ENCODE measurements at regions not wholly inside any gene's neighbourhood (a gene's known extent, or its start where the extent isn't known, plus 50 kb on each side); places are given as distances from the start of the nearest gene placed in this dataset.

DNA sequence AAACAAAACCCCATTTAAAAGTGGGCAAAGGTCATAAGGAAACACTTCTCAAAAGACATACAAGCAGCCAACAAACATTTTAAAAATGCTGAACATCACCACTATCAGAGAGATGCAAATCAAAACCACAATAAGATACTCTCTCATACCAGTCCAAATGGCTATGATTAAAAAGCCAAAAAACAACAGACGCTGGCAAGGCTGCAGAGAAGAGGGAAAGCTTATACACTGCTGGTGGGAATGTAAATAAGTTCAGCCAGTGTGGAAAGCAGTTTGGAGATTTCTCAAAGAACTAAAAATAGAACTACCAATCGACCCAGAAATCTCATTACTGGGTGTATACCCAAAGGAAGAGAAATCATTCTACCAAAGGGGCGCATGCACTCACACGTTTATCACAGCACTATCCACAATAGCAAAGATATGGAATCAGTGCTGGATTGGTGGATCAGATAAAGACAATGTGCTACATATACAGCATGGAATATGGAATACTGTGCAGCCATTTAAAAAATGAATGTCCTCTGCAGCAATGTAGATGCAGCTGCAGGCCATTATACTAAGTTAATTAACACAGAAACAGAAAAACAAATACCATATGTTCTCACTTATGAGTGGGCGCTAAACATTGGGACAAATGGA lies 102.1 kb upstream of the DAAM1 start:
- no peaks in the 10 kb centered on the region for H3K9me3 Mint-ChIP-seq
- no peaks in the 10 kb centered on the region for H3K36me3 Mint-ChIP-seq (ENCODE audit: low read depth)
- TF ChIP-seq, protein P1, sequence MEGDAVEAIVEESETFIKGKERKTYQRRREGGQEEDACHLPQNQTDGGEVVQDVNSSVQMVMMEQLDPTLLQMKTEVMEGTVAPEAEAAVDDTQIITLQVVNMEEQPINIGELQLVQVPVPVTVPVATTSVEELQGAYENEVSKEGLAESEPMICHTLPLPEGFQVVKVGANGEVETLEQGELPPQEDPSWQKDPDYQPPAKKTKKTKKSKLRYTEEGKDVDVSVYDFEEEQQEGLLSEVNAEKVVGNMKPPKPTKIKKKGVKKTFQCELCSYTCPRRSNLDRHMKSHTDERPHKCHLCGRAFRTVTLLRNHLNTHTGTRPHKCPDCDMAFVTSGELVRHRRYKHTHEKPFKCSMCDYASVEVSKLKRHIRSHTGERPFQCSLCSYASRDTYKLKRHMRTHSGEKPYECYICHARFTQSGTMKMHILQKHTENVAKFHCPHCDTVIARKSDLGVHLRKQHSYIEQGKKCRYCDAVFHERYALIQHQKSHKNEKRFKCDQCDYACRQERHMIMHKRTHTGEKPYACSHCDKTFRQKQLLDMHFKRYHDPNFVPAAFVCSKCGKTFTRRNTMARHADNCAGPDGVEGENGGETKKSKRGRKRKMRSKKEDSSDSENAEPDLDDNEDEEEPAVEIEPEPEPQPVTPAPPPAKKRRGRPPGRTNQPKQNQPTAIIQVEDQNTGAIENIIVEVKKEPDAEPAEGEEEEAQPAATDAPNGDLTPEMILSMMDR (conservative IDR thresholded peaks at IDR 0.05): no peak
- no peak overlapping the region for H3K27ac Mint-ChIP-seq (ENCODE audit: unreplicated experiment)
- H3K4me3 Mint-ChIP-seq: no peak overlapping the region
- DNase-seq (ENCODE audit: low read depth, low spot score): no peak
- H3K27me3 Mint-ChIP-seq (ENCODE audit: low read depth): no peaks in the 10 kb centered on the region
- H3K4me1 Mint-ChIP-seq: no peaks in the 10 kb centered on the region

DNA sequence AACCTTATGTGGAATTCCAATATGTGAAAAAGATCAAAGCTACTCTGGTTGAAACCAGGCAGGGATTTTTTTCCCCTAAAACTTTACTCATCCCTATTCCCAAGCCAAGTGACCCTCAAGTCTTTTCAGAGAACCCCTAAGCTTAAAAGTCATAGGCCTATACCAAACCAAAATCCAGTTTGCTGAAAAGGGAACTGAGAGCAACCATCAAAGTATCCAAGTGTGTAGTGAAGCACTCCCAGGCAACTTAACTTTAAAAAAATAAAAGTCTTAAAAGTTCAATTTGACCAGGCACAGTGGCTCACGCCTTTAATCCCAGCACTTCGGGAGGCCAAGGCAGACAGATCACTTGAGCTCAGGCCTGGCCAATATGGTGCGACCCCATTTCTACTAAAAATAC lies 101.2 kb upstream of the DAAM1 start:
- Mint-ChIP-seq H3K27ac (ENCODE audit: unreplicated experiment) (no peak overlapping the region), H3K4me1 (no peaks in the 10 kb centered on the region), H3K4me3 (no peak overlapping the region), H3K27me3 (ENCODE audit: low read depth) (no peaks in the 10 kb centered on the region), H3K9me3 (no peaks in the 10 kb centered on the region), H3K36me3 (ENCODE audit: low read depth) (no peaks in the 10 kb centered on the region)
- no peak for DNase-seq (ENCODE audit: low read depth, low spot score)
- TF ChIP-seq, protein P1 (conservative IDR thresholded peaks at IDR 0.05): no peak

DNA sequence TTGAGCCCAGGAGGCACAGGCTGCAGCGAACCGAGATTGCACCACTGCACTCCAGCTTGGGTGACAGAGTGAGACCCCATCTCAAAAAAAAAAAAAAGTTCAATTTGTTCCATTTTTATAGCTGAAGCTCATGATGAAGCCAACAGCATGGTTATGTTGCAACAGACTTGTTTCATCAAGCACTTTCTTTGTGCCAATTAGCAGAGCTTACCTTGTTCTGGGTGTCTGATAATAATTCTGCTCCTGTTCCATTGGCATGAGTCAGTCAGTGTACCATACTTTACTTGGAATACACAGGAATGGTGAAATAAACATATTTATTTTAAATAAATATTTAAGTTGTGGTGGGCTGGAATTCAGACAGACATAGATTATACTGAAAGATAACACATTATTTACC lies 100.8 kb upstream of the DAAM1 start:
- Mint-ChIP-seq H3K27ac (ENCODE audit: unreplicated experiment) (no peak overlapping the region), H3K9me3 (no peaks in the 10 kb centered on the region), H3K4me1 (no peaks in the 10 kb centered on the region), H3K27me3 (ENCODE audit: low read depth) (no peaks in the 10 kb centered on the region), H3K4me3 (no peak overlapping the region), H3K36me3 (ENCODE audit: low read depth) (no peaks in the 10 kb centered on the region)
- DNase-seq (ENCODE audit: low read depth, low spot score): no peak
- TF ChIP-seq, protein P1 (conservative IDR thresholded peaks at IDR 0.05): no peak

DNA sequence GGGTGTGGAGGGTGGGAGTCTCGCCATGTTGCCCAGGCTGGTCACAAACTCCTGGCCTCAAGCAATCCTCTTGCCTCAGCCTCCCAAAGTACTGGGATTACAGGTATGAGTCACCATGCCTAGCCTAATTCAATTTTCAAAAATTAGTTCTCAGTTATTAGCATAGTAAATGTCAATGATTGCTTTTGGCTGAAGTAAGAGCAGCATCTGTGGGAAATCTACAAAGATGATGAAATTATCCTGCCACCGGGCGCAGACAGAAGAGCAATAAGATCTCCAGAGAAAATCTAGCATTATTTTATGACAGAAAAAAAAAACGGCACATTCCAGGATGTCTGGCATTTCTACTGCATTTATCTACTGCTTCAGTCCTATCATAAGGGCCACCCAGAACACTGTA lies 97.9 kb upstream of the DAAM1 start:
- no peaks in the 10 kb centered on the region for H3K27me3 Mint-ChIP-seq (ENCODE audit: low read depth)
- no peaks in the 10 kb centered on the region for H3K9me3 Mint-ChIP-seq
- H3K4me1 Mint-ChIP-seq: no peaks in the 10 kb centered on the region
- TF ChIP-seq, protein P1 (conservative IDR thresholded peaks at IDR 0.05): no peak
- no peak for DNase-seq (ENCODE audit: low read depth, low spot score)
- H3K36me3 Mint-ChIP-seq (ENCODE audit: low read depth): no peaks in the 10 kb centered on the region
- H3K27ac Mint-ChIP-seq (ENCODE audit: unreplicated experiment): no peak overlapping the region
- H3K4me3 Mint-ChIP-seq: no peak overlapping the region

DNA sequence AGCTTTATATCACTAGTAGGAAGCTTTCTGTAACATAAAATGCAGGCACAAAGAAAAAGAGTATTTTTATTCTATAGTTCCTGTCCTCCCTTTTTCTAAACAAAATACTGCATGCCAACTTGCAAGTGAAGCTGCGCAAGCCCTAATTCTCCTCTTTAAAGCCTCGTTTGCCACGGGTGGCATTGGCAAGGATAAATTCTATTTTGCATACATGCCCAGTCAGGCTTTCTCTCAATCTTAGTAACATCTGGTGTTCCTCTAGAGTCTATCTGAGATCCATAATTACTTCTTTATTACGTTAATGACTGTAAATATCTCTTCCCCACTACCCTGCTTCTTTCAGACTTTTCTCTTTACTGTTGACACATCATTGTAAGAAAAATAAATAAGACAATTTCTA lies 97.1 kb upstream of the DAAM1 start:
- DNase-seq (ENCODE audit: low read depth, low spot score): no peak
- Mint-ChIP-seq H3K27ac (ENCODE audit: unreplicated experiment) (no peak overlapping the region), H3K27me3 (ENCODE audit: low read depth) (no peaks in the 10 kb centered on the region), H3K4me3 (no peak overlapping the region), H3K36me3 (ENCODE audit: low read depth) (no peaks in the 10 kb centered on the region), H3K9me3 (no peaks in the 10 kb centered on the region), H3K4me1 (no peaks in the 10 kb centered on the region)
- TF ChIP-seq, protein P1 (conservative IDR thresholded peaks at IDR 0.05): no peak

Data from neural crest cell (in vitro differentiated cells).